ENCODE measurements at regions not wholly inside any gene's neighbourhood (a gene's known extent, or its start where the extent isn't known, plus 50 kb on each side); places are given as distances from the start of the nearest gene placed in this dataset.

GRCh38 chr3:18744472-18744871, 319.3 kb upstream of the SATB1 start:
- Histone ChIP-seq H3K4me1 (ENCODE audit: insufficient read depth, low read length, severe bottlenecking) (peaks cover 84% of the 10 kb centered on the region), H4K20me1 (ENCODE audit: insufficient read depth, low read length) (no peaks in the 10 kb centered on the region), H3F3A (ENCODE audit: insufficient read depth, low read length) (no peaks in the 10 kb centered on the region), H3K27me3 (ENCODE audit: insufficient read depth, low read length) (no peaks in the 10 kb centered on the region), H3K9me2 (ENCODE audit: low read depth, low read length) (no peaks in the 10 kb centered on the region), H2AFZ (ENCODE audit: low read length) (no peak overlapping the region), H3K27ac (ENCODE audit: low read depth, low read length, poor library complexity, severe bottlenecking) (peak overlapping the region; percentile 54), H3K9me3 (ENCODE audit: low read length) (no peaks in the 10 kb centered on the region), H3K4me2 (ENCODE audit: low read length) (no peak overlapping the region), H3K9ac (ENCODE audit: low read length) (no peak overlapping the region), H3K4me3 (ENCODE audit: low read depth, low read length, poor library complexity, severe bottlenecking) (no peak overlapping the region), H3K79me2 (ENCODE audit: insufficient read depth, low read length) (no peaks in the 10 kb centered on the region), H3K36me3 (ENCODE audit: insufficient read depth, low read length) (no peaks in the 10 kb centered on the region)
- TF ChIP-seq EZH2 (IDR thresholded peaks at IDR 0.05; ENCODE audit: borderline replicate concordance, low read length), result no peak
- no peak for TF ChIP-seq CTCF (IDR thresholded peaks at IDR 0.05; ENCODE audit: low read length)

GRCh38 chr3:18743761-18744160, 318.6 kb upstream of the SATB1 start:
- Histone ChIP-seq H3K36me3 (ENCODE audit: insufficient read depth, low read length) (no peaks in the 10 kb centered on the region), H3F3A (ENCODE audit: insufficient read depth, low read length) (no peaks in the 10 kb centered on the region), H3K79me2 (ENCODE audit: insufficient read depth, low read length) (no peaks in the 10 kb centered on the region), H3K9me2 (ENCODE audit: low read depth, low read length) (no peaks in the 10 kb centered on the region), H3K4me1 (ENCODE audit: insufficient read depth, low read length, severe bottlenecking) (peaks cover 77% of the 10 kb centered on the region), H3K9me3 (ENCODE audit: low read length) (no peaks in the 10 kb centered on the region), H3K27ac (ENCODE audit: low read depth, low read length, poor library complexity, severe bottlenecking) (peak overlapping the region; percentile 54), H3K9ac (ENCODE audit: low read length) (no peak overlapping the region), H3K27me3 (ENCODE audit: insufficient read depth, low read length) (no peaks in the 10 kb centered on the region), H3K4me3 (ENCODE audit: low read depth, low read length, poor library complexity, severe bottlenecking) (no peak overlapping the region), H3K4me2 (ENCODE audit: low read length) (no peak overlapping the region), H2AFZ (ENCODE audit: low read length) (no peak overlapping the region), H4K20me1 (ENCODE audit: insufficient read depth, low read length) (no peaks in the 10 kb centered on the region)
- TF ChIP-seq EZH2 (IDR thresholded peaks at IDR 0.05; ENCODE audit: borderline replicate concordance, low read length) (no peak), CTCF (IDR thresholded peaks at IDR 0.05; ENCODE audit: low read length) (no peak)

GRCh38 chr3:18740631-18741583, 315.8 kb upstream of the SATB1 start:
- Histone ChIP-seq H3K27ac (ENCODE audit: low read depth, low read length, poor library complexity, severe bottlenecking) (peak overlapping the region; percentile 62), H3K4me2 (ENCODE audit: low read length) (peak overlapping the region; percentile 52), H3K9me2 (ENCODE audit: low read depth, low read length) (no peaks in the 10 kb centered on the region), H3K27me3 (ENCODE audit: insufficient read depth, low read length) (no peaks in the 10 kb centered on the region), H3F3A (ENCODE audit: insufficient read depth, low read length) (no peaks in the 10 kb centered on the region), H3K79me2 (ENCODE audit: insufficient read depth, low read length) (no peaks in the 10 kb centered on the region), H2AFZ (ENCODE audit: low read length) (peak overlapping the region; percentile 15; the same call in 1 of the 2 replicates), H3K4me1 (ENCODE audit: insufficient read depth, low read length, severe bottlenecking) (peaks cover 58% of the 10 kb centered on the region), H3K36me3 (ENCODE audit: insufficient read depth, low read length) (no peaks in the 10 kb centered on the region), H3K4me3 (ENCODE audit: low read depth, low read length, poor library complexity, severe bottlenecking) (peak overlapping the region; percentile 29), H3K9me3 (ENCODE audit: low read length) (no peaks in the 10 kb centered on the region), H3K9ac (ENCODE audit: low read length) (no peak overlapping the region; the same call in 1 of the 2 replicates), H4K20me1 (ENCODE audit: insufficient read depth, low read length) (no peaks in the 10 kb centered on the region)
- no peak for TF ChIP-seq CTCF (IDR thresholded peaks at IDR 0.05; ENCODE audit: low read length)
